GM23338 (cell line): ENCODE measurements at regions not wholly inside any gene's neighbourhood (a gene's known extent, or its start where the extent isn't known, plus 50 kb on each side); places are given as distances from the start of the nearest gene placed in this dataset.

Source experiments
- ATAC-seq: fragments of 200-7000 bp; cut with Tn5 transposase; 3 replicates; pipeline ENCODE4 v1.9.1; 2020
- DNase-seq: peaks from one replicate; pipeline ENCODE4 v3.0.0-alpha.2; 2015; ENCODE audit warnings: low spot score
- H2AFZ ChIP-seq: fragments of 200-600 bp; sonication (generic); 2 replicates; pipeline ENCODE4 v1.8.0; 2016; ENCODE audit warnings: antibody characterized with exemption, mild to moderate bottlenecking, moderate library complexity
- H3F3A ChIP-seq: fragments of 200-600 bp; sonication (generic); replicated peaks from 2 replicates; pipeline ENCODE4 v1.8.0; 2017; ENCODE audit warnings: antibody characterized with exemption, mixed run types, low read depth
- H3K27ac ChIP-seq: fragments of 200-600 bp; sonication (generic); 2 replicates; pipeline ENCODE4 v1.6.1; 2016; ENCODE audit warnings: low read depth
- H3K27me3 ChIP-seq: fragments of 200-600 bp; sonication (generic); 2 replicates; pipeline ENCODE4 v1.8.0; 2016; ENCODE audit warnings: mild to moderate bottlenecking, mixed run types, moderate library complexity; ENCODE audit not compliant: insufficient read depth
- H3K36me3 ChIP-seq: fragments of 200-600 bp; sonication (generic); 2 replicates; pipeline ENCODE4 v1.8.0; 2016; ENCODE audit warnings: mild to moderate bottlenecking; ENCODE audit not compliant: insufficient read depth
- H3K4me1 ChIP-seq: fragments of 200-600 bp; sonication (generic); 2 replicates; pipeline ENCODE4 v1.8.0; 2016; ENCODE audit warnings: mild to moderate bottlenecking, moderate library complexity; ENCODE audit not compliant: insufficient read depth
- H3K4me2 ChIP-seq: fragments of 200-600 bp; sonication (generic); 2 replicates; pipeline ENCODE4 v1.7.1; 2017; ENCODE audit warnings: mixed run types
- H3K4me3 ChIP-seq: fragments of 200-600 bp; sonication (generic); 2 replicates; pipeline ENCODE4 v1.6.1; 2016; ENCODE audit warnings: mixed run types
- H3K79me2 ChIP-seq: fragments of 200-600 bp; sonication (generic); replicated peaks from 2 replicates; pipeline ENCODE4 v1.8.0; 2017; ENCODE audit warnings: mild to moderate bottlenecking; ENCODE audit not compliant: insufficient read depth
- H3K9me2 ChIP-seq: fragments of 200-600 bp; sonication (generic); 2 replicates; pipeline ENCODE4 v1.8.0; 2017; ENCODE audit not compliant: insufficient read depth
- H4K20me1 ChIP-seq: fragments of 200-600 bp; sonication (generic); replicated peaks from 2 replicates; pipeline ENCODE4 v1.8.0; 2017; ENCODE audit warnings: mild to moderate bottlenecking; ENCODE audit not compliant: insufficient read depth
- H3K27ac Mint-ChIP-seq: 2 replicates; pipeline ENCODE4 v1.8.0; 2020; ENCODE audit warnings: inconsistent platforms, mild to moderate bottlenecking, moderate library complexity, mixed read lengths
- H3K27me3 Mint-ChIP-seq: 3 replicates; pipeline ENCODE4 v1.8.0; 2022; ENCODE audit warnings: low read depth, mild to moderate bottlenecking, moderate library complexity, mixed read lengths, inconsistent platforms; ENCODE audit not compliant: insufficient read depth, poor library complexity
- H3K36me3 Mint-ChIP-seq: 3 replicates; pipeline ENCODE4 v1.8.0; 2021; ENCODE audit warnings: low read depth, mild to moderate bottlenecking, inconsistent platforms, moderate library complexity, mixed read lengths
- H3K4me1 Mint-ChIP-seq: 3 replicates; pipeline ENCODE4 v1.8.0; 2020; ENCODE audit warnings: mild to moderate bottlenecking, inconsistent platforms, mixed read lengths
- H3K4me3 Mint-ChIP-seq: 3 replicates; pipeline ENCODE4 v1.8.0; 2021; ENCODE audit warnings: moderate library complexity, mild to moderate bottlenecking, inconsistent platforms, mixed read lengths
- H3K9me3 Mint-ChIP-seq: 3 replicates; pipeline ENCODE4 v1.8.0; 2020; ENCODE audit warnings: moderate library complexity, mild to moderate bottlenecking, inconsistent platforms, mixed read lengths
- ETS1 ChIP-seq: IDR thresholded peaks from 2 replicates; pipeline ENCODE4 v1.6.1; 2016; ENCODE audit warnings: antibody characterized with exemption
- EZH2phosphoT487 ChIP-seq: fragments of 200-600 bp; sonication (generic); IDR thresholded peaks from one replicate; pipeline ENCODE4 v1.8.1; 2018; ENCODE audit warnings: antibody characterized with exemption; ENCODE audit not compliant: unreplicated experiment
- JUNB ChIP-seq: IDR thresholded peaks from one replicate; pipeline ENCODE4 v1.6.1; 2016; ENCODE audit warnings: antibody characterized with exemption; ENCODE audit not compliant: unreplicated experiment
- POLR2AphosphoS5 ChIP-seq: IDR thresholded peaks from 2 replicates; pipeline ENCODE4 v1.6.1; 2016; ENCODE audit warnings: antibody characterized with exemption, low read depth
- STAT1 ChIP-seq: IDR thresholded peaks from one replicate; pipeline ENCODE4 v1.6.1; 2016; ENCODE audit warnings: antibody characterized with exemption; ENCODE audit not compliant: unreplicated experiment
- ZNF114 ChIP-seq: fragments of 250-450 bp; sonication (Bioruptor Pico); IDR thresholded peaks from 2 replicates; pipeline ENCODE4 v1.5.0; 2020; ENCODE audit warnings: mild to moderate bottlenecking, moderate library complexity
- ZNF331 ChIP-seq: fragments of 250-450 bp; sonication (Bioruptor Pico); IDR thresholded peaks from 2 replicates; pipeline ENCODE4 v1.5.0; 2020; ENCODE audit warnings: low read depth, mild to moderate bottlenecking, moderate library complexity
- ZNF462 ChIP-seq: fragments of 250-450 bp; sonication (Bioruptor Pico); IDR thresholded peaks from 2 replicates; pipeline ENCODE4 v1.5.0; 2020; ENCODE audit warnings: mild to moderate bottlenecking, moderate library complexity

GRCh38 chr12:98180603-98181002 is 334.8 kb upstream of the TMPO start (continued):
- no peak for TF ChIP-seq ZNF462 (CRISPR knock-in tag)
- no peak for TF ChIP-seq ZNF331
- TF ChIP-seq JUNB, result no peak
- no peak for TF ChIP-seq EZH2phosphoT487

- Histone ChIP-seq H3K36me3 (no peaks in the 10 kb centered on the region), H3K4me2 (no peak overlapping the region), H4K20me1 (no peaks in the 10 kb centered on the region), H3K4me3 (no peak overlapping the region), H3F3A (no peaks in the 10 kb centered on the region), H3K9me2 (no peaks in the 10 kb centered on the region), H3K27ac (no peak overlapping the region), H3K27me3 (no peaks in the 10 kb centered on the region), H2AFZ (peak overlapping the region; percentile 59; the same call in 1 of the 2 replicates), H3K4me1 (no peaks in the 10 kb centered on the region), H3K79me2 (no peaks in the 10 kb centered on the region)
- H3K4me3 Mint-ChIP-seq, result no peak overlapping the region
- H3K27ac Mint-ChIP-seq, result no peak overlapping the region
- H3K9me3 Mint-ChIP-seq, result no peaks in the 10 kb centered on the region
- no peaks in the 10 kb centered on the region for H3K27me3 Mint-ChIP-seq
- H3K4me1 Mint-ChIP-seq, result no peaks in the 10 kb centered on the region
- DNase-seq (no peak), ATAC-seq (peak; percentile 55)
- no peaks in the 10 kb centered on the region for H3K36me3 Mint-ChIP-seq
- TF ChIP-seq ZNF462 (CRISPR knock-in tag) (no peak), ZNF114 (CRISPR knock-in tag) (no peak), STAT1 (no peak), POLR2AphosphoS5 (no peak), ETS1 (no peak), JUNB (no peak)
Observed at GRCh38 chr12:98182821-98183220, 332.6 kb upstream of the TMPO start.
